Activated CD4-positive, alpha-beta T cell treated with anti-CD3 and anti-CD28 coated beads, Interleukin-2, amount 50 U/mL, for 1 hour (primary cell): ENCODE measurements at regions not wholly inside any gene's neighbourhood (a gene's known extent, or its start where the extent isn't known, plus 50 kb on each side); places are given as distances from the start of the nearest gene placed in this dataset.
"Not testable (repeated sequence)": the region's sequence is repeated elsewhere in the genome, so short reads cannot be mapped to it uniquely, and the experiment has no call there.

ENCODE experiments used
- DNase-seq: peaks from one replicate; pipeline ENCODE4 v3.0.0-alpha.2; 2020

DNA sequence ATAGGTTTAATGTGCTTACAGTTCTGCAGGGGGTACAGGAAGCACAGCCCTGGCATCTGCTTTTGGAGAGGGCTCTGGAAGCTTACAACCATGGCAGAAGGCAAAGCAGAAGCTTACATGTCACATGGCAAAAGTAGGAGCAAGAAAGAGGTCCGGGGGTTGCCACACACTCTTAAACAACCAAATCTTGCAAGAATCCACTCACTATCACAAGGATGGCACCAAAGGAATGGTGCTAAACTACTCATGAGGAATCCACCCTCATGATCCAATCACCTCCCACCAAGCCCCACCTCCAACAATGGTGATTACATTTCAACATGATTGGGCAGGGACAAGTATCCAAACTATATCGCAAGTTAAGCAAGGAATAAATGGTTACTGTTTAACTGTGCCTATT, 255.8 kb upstream of the AVPR1A start:
- no peak for DNase-seq

DNA sequence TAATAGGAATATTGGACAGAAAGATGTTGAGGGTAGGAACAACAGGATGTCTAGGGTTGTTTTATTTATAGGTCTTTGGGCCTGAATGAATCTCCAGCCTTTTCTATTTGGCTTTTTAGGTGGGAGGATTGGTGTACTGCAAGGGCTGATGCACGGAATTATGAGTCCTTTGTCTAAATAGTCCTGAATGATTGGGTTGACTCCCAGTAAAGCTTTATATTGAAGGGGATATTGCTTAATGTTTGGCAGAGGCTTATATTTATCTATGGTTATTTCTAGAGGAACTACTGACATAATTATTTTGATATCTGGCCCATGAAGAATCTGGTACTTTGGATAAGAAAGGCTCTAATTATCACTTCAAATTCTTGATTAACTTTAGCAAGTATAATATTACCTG, 253.6 kb upstream of the AVPR1A start:
- no peak for DNase-seq

DNA sequence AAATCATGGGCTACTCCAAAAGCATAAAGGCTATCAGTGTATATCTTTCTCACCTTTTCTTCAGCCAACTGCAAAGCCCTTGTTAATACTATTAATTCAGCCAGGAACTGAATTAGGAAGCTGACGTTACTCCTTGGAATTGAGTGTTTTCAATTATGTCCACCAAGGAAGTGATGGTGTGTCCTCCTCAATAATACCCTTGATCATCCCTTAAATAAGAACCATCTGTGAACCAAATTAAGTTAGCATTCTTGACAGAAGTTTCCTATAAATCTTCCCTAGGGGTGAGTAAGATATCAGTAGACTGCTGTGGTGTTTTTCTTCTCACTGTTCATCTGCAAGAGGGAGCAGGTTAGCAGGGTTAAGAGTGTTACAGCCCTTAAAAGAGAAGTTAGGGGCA, 252.3 kb upstream of the AVPR1A start:
- DNase-seq = no peak

DNA sequence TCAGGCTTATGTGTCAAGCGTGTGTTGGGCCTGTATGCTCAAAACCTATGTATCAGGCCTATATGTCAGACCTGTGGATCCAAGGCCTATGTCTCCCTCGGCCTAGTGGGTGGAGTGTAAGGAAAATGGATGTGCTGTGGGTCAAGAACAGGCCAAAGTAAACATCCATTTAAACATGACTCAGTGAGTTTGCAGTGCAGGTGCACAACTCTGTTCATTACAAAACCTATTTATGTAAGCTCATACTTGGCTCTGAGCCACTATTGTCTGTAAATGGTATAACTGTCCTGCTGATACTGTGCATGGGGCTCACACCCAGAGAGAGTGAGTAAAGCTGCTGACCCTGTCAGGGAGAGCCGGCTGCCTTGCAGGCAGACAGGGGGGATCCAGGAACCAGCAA, 249.7 kb upstream of the AVPR1A start:
- no peak for DNase-seq

DNA sequence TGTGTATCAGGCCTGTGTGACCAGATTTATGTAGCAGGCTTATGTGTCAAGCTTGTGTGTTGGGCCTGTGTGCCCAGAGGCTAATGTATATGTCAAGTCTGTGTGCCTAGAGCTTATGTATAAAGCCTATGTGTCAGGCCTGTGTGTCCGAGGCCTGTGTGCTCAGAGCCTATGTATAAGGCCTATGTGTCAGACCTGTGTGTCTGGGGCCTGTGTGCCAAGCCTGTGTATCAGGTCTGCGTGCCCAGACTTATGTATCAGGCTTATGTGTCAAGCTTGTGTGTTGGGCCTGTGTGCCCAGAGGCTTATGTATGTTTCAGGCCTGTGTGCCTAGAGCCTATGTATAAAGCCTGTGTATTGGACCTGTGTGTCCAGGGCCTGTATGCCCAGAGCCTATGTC, 249.3 kb upstream of the AVPR1A start:
- DNase-seq = no peak

DNA sequence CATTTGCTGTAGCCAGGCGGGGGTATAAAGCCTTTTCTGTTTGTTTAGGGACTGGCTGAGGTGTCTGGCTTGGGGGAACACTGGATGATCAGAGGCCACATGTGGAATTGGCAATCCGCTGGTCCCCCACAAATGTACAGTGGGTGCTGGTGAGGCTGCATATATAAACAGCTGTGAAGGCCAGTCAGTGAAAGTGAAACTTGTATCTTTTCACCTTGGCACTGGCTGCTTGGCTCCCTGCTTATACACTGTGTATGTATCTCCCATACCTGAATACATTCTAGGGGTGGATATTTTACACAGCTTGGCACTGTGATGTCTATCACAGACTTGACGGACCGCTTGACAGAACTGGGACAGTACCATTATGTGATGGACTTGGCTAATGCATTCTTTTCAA, 246.8 kb upstream of the AVPR1A start:
- DNase-seq = no peak

DNA sequence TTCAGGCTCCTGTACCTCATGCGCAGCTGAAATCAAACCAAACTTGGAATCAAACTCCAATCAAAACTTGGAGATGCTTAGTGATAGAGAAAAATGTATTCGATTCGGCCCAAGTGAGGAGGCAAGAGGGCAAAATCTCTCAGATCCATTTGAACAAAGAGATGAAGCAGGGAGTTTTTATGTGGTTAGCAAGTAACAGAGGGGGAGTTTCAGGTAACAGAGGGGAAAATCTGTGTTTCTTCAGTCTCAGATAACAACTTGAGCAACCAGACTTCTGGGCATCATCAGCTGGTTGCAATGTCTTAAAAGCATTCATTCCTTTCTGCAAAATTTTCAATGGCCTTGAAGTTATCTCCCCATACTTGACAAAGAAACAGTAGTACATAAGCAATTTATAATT, 245.1 kb upstream of the AVPR1A start:
- DNase-seq = no peak

DNA sequence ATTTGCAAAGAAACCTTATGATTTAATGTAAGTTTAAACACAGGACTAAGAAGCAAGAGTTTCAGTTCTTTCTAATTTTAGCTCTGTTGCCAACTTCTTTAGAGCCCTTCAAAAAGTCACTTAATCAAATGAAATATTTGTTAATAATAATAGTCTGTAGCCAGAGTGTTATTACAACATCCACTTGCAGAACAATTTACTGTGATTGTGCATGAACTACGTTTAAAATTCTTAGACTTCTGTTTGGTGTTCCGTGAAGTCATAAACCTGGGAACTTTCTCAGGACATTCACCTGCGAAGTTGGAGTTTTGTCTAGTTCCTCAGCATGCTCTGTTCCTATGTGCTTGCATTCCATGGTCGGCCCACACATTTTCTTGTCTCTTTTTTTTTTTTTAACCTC, 244.0 kb upstream of the AVPR1A start:
- no peak for DNase-seq

DNA sequence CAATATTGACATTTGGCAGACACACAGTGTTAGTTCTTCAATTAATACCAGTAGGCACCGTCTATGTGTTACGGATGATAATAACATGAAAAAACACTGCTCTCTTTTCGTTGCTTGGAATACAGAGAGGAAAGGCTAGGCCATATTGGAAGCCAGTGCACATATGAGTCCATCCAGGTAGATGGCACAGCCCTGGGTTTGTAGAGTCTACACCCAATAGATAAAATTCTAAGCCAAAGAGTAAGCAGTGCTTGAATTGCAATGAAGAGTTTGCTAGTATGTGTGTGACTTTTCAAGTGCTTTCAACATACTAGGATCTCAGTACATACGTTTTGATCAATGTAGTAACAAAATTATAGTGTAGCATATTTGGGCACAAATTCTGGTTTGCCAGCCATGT, 243.3 kb upstream of the AVPR1A start:
- DNase-seq = no peak

DNA sequence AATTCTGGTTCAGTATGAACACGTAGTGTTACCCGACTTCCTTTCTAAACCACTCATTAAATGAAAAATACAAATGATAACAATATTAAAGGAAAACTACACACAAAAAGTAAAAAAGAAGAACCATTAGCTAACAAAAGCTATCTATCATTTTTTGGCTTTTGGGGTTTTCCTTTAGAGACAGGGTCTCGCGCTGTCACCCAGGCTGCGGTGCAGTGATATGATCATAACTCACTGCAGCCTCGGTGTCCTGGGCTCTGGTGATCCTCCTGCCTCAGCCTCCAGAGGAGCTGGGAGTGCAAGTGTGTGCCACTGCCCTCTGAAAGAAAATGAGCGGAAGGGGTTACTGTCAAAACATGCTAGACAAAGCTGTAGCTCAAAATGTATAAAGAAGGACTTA, 238.2 kb upstream of the AVPR1A start:
- no peak for DNase-seq

DNA sequence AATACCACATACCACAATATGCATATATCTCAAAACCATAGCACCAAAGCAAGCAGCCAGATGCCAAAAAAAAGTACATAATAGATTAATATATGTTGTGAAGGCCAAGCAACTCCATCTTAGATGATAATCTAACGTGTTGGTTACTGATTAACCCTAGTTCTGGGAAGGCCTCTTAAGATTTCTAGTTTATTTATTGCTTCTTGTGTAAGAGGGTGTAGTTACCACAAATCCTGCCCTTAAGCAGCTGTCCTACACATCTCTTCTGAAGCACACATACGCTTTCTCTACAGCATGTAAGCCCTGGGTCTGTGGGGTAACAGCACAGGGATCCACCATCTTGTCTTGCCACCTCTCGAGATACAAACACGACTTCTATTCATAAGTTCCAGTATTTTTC, 236.8 kb upstream of the AVPR1A start:
- DNase-seq = no peak

DNA sequence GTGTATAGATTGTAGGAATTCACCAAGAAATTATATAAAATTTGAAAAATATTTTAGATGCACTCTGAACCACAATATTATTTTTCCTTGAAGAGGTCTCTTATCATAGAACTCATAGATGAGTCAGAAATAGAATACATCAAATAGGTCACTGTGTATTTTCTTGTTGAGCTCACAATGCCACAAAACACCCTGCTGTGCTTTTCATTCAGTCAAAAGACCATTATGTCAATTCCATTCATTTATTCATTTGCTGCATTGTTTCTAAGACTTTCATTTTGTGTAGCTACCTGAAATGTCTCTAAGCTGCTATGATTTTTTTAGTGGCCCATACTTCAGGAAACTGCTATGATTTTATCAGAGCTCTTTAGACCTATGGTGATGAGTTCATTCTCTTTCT, 231.9 kb upstream of the AVPR1A start:
- no peak for DNase-seq

DNA sequence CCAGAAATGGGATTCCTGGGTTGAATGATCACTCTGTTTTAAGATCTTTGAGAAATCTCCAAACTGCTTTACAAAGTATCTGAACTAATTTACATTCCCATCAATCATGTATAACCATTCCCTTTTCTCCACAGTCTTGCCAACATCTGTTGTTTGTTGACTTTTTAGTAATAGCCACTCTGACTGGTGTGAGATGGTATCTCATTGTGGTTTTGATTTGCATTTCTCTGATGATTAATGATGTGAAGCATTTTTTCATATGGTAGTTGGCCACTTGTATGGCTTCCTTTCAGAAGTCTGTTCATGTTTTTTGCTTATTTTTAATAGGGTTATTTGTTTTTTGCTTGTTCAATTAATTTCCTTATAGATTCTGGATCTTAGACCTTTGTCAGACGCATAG, 211.8 kb upstream of the AVPR1A start:
- no peak for DNase-seq

DNA sequence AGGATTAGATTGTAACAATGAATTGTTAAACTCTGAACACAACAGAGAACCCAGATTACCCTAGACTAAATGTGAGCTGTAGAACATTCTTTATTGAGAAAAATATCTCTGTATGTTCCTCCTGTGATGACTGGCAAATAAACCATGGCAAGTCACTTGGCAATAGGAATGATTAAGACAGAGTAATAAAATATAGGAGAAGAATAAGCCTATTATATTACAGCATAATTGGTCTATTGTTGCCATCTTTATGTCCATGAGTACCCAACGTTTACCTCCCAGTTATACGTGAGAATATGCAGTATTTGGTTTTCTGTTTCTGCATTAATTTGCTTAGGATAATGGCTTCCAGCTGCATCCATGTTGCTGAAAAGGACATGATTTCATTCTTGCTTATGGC, 211.2 kb upstream of the AVPR1A start:
- no peak for DNase-seq

DNA sequence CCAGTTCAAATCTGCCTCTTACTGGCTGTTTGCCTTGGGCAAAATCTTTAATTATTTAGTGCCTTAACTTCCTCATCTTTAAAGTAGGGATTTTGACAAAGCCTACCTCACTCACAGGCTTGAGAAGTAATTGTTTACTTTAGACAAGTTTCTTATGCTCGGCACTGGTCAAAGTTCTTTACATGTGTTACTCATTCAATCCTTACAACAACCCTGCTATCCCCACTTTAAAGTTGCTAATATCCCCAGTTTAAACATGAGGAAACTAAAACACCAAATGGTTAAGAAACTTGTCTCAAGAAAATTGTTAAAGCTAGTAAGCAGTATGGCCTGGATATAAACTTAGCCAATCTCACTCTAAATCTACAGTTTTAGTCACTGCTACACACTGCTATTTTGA, 204.0 kb upstream of the AVPR1A start:
- DNase-seq = no peak

DNA sequence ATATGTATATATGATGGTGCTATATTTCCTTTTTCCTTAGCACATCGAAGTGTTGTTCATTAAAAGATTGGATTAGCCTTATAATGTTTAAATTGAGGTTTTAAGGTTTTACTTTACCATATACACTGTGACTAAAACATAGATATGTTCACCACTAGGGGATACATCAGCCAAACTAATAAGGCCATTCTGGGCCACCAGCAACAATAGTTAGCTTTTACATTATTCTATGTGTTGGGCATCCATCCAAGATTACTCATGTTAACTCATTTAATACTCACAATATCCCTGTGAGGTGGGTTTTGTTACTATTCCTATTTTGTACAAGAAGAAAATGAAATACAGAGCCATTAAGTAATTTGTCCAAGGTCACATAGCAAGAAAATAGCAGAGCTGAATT, 202.6 kb upstream of the AVPR1A start:
- DNase-seq = no peak

DNA sequence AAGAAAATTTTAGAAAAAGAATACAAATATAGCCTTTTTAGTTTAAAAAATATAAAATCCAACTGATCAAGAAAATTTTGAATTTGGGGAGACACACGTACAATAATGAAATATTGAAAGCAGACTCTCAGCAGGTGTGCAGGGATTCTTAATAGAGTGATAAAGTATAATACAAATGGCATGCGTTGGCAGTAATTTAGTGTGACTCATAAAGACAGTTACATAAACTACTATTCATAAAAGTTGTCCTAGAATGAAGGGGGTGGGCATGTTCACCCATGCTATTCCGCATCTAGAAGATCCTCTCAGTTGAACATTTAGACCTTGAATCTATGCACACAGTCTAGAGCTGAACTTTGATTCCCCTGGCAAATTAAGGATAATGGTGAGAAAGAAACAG, 200.4 kb upstream of the AVPR1A start:
- DNase-seq = no peak

DNA sequence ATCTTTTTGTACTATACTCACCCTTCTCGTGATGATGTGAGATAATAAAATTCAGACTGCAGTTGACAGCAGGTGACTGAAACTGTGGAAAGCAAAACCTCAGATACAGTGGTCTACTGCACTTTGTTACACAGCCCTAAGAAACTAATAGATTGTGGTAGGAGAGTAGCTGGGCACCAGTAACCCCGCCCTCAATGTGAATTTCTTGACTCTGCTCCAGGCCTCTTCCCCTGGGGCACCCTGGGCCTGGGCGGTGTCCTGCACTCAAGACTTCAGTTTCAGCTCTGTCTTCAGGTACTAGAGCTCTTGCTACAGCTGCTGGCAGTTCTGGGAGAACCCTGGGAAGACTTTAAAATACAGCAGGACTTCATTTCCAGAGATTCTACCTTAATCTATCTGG, 197.6 kb upstream of the AVPR1A start:
- DNase-seq = no peak

DNA sequence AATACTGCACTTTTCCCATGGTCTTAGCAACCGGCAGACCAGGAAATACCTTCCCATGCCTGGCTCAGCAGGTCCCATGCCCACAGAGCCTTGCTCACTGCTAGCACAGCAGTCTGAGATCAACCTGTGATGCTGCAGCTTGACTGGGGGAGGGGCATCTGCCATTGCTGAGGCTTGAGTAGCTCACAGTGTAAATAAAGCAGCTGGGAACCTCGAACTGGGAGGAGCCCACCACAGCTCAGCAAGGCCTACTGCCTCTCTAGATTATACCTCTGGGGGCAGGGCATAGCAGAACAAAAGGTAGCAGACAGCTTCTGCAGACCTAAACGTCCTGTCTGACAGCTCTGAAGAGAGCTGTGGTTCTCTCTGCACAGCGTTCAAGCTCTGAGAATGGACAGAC, 186.2 kb upstream of the AVPR1A start:
- DNase-seq = not testable (repeated sequence)

DNA sequence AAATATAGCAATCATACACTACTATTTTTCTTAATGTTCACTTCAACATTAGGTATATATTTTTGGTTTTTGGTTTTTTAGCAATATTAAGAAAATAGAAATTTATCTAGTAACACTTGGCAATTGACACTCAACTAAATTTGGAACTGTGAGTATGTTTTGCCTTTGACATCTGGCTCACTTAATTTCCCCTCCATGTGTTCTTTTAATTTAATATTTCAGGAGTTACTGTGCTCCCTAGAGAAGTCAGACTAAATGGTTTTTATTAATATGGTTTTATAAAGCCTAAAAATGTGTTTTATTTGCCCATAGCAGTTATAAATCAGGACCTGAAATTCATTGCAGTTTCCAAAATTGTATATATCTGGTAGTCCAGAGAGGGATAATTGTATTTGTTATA, 175.3 kb upstream of the AVPR1A start:
- no peak for DNase-seq

DNA sequence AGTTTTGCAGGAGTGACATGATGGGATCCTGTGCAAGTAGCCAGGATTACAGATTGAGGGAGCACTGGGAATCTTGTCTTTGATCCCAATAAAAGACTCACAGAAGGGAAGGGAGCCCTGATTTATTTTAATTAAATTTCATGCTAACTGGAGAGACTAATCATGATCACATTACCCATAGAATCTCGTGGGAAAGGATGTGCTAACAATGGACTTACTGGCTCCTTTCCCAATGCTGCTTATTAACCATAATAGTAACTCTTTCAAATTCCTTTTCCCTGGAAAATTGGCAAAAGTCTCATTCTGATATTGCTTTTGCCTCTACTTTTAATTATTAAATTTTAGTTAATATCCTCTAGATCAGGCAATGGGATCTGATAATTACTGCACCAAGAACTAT, 174.8 kb upstream of the AVPR1A start:
- no peak for DNase-seq

DNA sequence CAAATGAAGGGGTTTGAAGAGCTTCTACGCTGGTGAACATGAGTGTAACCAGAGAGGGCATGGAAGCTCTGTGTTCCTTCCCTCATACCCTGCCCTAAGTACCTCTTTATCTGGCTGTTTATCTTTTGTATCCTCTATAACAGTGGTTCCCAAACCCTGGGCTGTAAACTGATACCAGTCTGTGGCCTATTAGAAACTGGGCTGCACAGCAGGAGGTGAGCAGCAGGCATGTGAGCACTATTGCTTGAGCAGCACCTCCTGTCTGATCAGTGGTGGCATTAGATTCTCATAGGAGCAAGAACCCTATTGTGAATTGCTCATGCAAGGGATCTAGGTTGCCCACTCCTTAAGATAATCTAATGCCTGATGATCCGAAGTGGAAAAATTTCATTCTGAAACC, 172.9 kb upstream of the AVPR1A start:
- no peak for DNase-seq

DNA sequence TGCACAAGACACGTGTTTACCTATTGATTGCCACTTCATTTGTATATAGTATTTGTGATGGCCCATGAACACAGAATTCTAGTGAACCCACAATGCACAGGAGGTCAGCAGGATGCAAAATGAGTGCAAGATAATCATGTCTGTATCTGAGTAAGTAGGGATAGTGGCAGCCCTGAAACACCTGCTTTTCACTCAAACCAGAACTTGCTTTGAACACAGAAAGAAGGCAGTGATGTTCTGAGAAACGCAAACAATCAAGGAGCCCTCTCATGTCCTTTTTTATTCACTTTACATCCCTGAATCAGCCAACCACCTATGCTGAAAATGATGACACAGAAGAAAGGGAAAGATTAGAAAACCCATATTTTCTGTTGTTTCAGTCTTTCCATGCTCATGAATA, 170.4 kb upstream of the AVPR1A start:
- DNase-seq = no peak

DNA sequence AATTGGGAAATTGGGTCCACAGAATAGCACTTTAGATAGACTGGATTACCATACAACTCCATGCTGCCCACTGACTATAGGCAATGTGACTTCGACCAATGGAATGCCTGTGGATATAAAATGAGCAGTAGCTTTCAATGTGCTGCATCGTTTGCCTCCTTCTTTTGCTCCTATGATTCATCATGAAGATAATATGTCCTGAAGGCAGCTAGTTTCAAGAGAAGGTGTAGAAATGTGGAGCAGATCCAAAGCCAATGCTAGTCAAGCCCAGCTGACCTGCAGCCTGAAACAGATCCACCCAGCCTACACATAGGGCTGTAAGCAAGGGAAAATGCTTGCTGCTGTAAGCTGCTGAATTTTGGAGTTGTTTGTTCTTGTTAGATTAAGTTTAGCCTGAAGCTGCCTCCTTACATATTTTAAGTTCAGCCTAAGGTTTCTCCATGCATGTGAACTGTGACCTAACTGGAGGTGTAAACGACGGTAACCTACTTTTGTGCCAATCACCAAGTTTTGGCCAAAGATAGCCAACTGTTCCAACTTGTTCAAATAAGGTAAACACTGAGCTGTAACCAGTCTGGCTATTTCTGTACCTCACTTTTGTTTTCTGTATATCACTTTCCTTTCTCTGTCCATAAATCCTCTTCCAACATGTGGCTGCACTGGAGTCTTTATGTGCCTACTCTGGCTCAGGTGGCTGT, 169.1 kb upstream of the AVPR1A start:
- no peak for DNase-seq

DNA sequence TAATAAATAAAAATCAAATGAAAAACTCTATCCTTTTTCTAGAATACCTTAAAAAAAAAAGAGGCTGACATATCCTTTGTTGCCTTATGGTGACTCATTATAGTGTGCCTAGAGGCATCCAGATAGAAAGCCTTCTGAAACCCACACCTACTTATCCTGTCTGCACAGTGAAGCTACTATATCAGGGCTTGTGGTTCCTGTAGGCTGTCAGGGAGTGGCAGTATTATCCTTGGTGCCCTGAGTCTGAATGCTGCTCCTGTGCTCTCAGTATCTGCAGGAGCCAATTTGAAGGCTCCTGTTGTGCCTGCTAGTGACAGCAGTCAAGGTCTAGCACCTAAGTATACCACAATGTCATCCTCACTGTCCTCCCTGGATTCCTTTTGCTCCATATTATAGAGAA, 168.4 kb upstream of the AVPR1A start:
- no peak for DNase-seq

DNA sequence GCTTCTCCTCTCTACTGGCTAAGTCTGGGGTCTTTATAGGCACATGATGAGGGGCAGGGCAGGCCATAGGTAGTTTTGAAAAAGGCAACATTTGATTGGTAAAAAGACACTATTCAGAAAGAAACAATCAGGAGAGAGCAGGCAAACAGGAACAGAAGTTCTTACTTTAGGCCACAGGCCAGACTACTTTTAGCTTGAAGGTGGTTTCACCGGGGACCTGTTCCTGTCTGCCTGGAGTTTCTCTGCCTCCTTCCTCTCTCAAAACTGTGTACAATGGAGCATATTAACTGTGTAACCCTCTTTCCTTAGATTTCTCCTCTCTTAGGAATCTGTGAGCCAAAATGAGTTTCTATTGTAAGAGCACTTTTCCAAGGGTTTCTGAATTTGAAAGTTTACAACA, 167.9 kb upstream of the AVPR1A start:
- DNase-seq = no peak
